ENCODE measurements at regions not wholly inside any gene's neighbourhood (a gene's known extent, or its start where the extent isn't known, plus 50 kb on each side); places are given as distances from the start of the nearest gene placed in this dataset.

DNA sequence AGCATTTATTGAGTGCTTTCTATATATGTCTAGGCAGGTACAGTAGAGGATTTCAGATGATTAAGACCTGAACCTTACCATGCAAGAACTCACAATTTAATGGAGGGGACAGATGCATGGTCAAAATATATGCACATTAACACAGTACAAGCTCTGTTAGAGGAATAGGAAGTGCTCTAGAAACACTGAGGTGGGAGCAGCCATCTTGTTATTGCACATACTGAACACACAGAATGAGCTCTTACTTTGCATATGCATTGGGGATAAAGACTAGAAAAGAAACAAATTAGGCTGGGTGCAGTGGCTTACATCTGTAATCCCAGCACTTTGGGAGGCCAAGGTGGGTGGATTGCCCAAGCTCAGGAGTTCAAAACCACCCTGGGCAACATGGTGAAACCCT, 438.3 kb downstream of the UTRN start:
- no peak for DNase-seq (ENCODE audit: low spot score)

DNA sequence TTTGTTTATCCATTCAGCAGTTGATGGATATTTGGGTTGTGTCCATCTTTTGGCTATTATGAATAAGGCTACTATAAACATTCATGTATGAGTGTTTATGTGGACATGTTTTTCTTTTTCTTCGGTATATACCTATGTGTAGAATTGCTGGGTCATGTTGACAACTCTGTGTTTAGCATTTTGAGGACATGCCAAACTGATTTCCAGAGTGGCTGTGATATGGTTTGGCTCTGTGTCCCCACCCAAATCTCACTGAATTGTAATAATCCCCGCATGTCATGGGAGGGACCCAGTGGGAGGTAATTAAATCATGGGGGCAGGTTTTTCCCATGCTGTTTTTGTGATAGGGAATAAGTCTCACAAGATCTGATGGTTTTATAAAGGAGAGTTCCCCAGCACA, 439.7 kb downstream of the UTRN start:
- no peak for DNase-seq (ENCODE audit: low spot score)

DNA sequence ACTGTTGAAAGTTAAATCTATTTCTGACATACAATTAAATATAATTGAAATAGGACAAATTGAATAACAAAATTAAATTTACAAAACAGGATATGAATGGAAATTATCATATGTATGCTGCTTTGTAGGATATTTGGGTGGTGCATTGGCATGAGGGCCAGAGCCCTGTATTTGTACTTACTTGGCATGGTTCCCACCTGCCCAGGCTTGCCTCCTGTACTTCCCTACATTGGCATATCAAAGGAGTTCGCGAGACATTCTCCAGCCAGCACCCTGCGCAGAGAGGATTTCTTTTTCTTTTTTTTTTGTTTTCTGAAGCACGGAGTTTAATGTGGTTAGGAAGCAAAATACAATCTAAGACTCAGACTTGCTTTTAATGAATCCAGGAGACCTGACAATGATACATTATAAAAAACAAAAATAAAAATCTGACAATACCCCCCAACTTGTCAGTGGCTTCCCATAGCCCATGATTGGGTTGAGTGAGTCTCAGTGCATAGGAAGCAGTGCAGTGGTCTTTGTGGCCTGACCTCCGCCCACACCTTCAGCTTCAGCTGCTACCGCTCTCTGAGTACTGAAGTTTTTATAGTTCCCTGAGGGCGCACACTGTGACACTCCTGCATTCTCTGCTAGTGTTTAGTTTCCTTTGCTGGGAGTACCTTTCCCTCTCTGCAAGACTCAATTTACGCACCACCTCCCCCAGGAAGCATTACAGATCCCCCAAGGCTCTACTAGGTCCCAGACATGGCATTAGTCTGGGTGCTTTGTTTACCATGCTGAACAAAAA, 440.8 kb downstream of the UTRN start:
- DNase-seq (ENCODE audit: low spot score): no peak

DNA sequence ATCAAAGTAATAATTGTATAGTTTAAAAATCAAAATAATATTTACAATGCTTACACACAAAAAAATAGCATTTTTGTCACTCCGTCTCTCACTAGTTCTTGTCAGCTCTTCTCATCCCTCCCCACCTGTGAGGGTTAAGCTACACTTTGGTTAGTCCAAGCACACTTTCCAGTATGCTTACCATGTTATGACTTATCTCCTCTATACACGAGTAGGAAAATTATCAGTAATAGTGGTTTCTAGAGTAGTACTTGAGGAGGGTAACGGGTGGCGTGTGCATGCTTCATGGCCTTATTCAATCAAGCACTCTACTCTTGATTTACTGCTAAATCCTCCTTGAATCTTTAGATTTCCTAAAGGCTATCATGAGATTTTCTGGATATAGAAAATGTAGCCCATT, 443.7 kb downstream of the UTRN start:
- DNase-seq (ENCODE audit: low spot score): no peak

DNA sequence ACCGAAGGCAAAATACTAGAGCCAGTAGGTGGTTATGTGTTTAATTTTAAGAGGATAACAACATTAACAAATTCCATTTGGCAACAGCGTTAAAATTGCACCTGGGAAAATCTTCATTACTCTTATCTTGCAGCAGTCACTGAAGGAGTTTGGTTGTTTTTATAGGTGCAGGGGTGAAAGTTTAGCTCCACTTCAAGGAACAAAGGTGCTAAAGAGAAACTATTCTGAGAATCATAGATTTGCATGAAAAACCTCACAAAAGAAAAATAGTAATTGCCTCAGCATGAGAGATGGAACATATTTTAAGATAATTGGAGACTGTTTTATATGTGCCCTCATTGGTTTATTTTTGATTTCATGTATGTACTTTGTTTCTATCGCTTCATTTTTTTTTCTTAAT, 444.4 kb downstream of the UTRN start:
- DNase-seq (ENCODE audit: low spot score): no peak

DNA sequence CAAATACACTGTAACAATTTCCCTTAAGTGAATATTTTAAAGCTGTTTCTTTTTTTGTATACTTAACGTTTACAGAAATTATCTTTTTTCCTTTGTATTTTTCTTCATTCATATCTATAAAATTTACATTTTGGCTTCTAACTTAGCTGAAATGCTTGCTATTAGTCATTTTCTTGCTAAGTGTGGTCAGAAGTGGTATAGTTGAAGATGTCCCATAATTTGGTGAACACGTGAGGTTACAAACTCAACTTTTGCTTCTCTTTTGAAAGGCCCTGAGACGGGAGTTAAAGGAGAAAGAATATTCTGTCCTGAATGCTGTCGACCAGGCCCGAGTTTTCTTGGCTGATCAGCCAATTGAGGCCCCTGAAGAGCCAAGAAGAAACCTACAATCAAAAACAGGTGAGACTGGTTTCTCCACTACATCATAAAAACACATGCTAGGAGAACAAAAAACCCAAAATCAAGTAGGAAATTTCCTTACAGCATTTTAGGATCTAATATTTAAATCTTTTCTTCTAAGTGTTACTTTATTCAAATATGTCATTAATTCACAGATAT, 445.0 kb downstream of the UTRN start:
- DNase-seq (ENCODE audit: low spot score): no peak

DNA sequence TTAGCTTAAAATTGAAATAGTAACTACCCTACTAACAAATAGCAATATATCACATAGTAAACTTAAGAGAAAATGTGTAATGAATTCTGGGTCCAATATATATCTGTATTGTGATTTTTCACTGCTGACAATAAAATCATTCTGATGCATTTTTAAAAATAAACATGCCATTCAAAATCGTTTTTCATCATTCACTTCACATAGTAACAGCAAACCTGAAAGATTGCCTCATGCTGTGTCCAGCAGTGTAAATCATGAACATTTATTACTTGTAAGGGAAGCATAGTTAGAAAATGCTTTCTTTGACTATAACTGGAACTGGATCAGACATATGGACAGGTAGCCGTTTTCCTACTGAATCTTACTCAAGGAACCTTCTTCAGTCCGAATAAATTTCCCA, 446.1 kb downstream of the UTRN start:
- DNase-seq (ENCODE audit: low spot score): no peak

DNA sequence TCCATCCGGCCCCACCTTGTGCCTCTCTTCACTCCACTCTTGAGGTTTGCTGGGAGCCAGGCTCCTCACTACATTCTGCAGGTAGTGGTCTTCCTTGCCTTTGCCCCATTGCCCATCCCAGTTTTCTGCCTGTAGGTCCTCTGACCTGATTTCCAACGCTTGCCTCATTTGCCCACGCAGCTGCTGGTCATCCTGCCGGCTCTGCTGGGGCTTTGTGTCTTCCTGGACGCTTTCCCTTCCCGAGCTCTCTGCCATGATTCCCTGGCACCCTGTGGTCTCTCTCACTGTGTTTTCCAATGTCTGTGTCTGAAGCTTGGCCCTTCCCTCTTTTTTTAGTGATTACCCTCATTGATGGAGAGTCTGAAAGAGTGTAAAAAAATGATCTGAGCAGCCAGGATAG, 451.6 kb downstream of the UTRN start:
- DNase-seq (ENCODE audit: low spot score): no peak

DNA sequence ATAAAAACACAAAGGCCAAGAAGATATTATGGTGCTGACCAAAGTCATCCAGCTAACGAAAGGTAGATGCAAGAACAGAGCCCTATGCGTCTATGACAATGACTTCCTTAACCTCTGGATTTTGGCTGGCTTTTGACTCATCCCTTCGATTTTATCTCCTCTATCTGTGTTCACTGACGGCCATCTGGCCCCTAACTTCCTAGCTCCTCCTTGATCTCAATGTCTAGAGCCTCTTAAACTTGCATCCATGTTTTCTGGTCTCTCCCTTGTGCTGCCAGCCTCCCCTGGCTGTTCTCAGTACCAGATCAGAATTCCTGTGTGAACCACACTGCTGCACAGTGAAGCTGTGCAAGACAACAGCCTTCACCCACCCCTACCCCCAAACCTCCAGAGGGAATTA, 452.9 kb downstream of the UTRN start:
- DNase-seq (ENCODE audit: low spot score): no peak

DNA sequence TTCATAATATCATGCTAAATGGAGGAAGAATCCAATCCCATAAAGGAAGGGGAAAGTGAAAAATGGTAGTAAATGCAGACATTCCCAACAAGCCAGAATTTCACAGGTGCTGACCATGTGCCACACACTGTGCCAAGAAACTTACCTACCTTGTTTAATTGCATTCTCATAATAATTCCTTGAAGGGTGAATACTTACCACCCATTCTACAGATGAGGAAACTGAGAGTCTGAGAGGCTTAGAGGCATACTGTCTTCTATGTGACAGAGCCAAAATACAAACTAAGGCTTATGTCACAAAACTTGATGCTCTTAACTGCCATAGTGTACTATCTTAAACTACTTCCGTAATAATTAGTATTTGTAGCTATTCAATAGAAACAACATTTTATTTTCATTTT, 454.7 kb downstream of the UTRN start:
- DNase-seq (ENCODE audit: low spot score): no peak

DNA sequence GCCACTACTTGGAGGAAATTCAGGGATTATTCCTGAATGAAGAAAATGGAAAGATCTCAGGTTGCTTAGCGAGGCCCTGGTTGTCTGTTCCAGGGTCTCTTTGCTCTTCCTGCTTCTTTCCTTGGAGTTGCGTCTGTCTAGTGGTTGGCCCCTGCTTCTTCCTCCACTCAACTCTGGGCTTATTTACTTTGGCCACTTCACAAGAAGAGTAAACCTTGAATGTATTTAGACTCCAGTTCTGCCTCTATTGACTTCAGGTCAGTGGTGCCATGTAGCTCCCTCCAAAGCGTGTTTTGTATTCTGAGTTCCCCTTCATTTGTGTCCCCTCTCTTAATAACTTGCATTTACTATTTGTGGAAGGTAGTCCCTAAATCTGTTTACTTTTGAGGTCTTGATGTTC, 456.5 kb downstream of the UTRN start:
- no peak for DNase-seq (ENCODE audit: low spot score)

DNA sequence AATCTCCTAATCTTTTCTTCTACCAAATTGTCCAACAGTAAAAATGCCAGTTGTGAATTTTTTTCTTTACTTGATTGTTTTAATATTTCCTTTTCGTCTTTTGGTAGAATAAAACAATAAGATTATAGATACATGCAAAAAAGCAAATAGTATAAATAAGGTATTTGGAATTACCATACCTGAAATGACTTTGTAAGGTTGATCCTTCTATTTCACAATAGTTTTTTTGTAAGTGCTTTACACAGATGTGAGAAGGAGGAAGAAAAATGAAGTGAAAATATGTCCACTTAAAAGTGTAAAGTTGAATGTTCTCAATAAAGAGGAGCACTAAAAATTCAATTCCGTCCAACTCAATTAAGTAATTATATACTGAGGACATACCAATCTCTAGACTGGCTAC, 457.6 kb downstream of the UTRN start:
- no peak for DNase-seq (ENCODE audit: low spot score)

DNA sequence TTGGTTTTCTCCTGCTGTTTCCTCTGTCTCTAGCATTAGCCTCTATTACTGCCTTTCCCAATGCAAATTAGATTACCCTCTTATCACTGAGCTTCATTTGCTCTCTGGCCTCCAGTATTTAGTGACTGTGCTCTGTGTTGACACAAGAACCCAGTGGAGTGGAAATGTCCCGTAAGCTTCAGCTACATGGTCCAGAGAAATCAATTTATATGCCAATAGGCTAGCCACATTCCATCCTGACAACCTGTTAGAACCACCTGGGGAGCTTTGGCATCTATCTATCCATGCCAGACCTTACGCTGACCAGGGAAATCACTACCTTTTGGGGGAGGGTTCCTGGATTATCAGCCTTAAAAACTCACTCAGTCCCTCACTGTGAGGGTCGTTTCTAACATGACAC, 459.6 kb downstream of the UTRN start:
- DNase-seq (ENCODE audit: low spot score): no peak

DNA sequence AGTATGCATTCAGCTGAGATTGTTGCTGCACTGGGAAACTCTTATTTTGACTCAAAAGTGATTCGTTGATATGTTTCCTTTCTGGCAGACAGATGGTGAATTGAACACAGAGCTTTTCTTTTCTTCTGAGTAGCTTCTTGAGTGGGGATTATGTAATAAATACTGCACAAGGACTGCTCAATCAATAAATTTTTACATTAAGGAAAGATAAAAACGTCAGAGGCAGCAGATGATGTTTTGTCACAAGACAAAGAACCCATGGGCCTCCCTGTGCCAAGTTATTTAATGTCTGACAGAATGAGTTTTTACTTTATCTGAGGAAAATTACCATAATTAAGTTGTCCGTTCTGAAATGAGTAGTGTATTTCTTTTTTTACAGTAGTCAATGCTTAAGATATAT, 460.3 kb downstream of the UTRN start:
- DNase-seq (ENCODE audit: low spot score): no peak

DNA sequence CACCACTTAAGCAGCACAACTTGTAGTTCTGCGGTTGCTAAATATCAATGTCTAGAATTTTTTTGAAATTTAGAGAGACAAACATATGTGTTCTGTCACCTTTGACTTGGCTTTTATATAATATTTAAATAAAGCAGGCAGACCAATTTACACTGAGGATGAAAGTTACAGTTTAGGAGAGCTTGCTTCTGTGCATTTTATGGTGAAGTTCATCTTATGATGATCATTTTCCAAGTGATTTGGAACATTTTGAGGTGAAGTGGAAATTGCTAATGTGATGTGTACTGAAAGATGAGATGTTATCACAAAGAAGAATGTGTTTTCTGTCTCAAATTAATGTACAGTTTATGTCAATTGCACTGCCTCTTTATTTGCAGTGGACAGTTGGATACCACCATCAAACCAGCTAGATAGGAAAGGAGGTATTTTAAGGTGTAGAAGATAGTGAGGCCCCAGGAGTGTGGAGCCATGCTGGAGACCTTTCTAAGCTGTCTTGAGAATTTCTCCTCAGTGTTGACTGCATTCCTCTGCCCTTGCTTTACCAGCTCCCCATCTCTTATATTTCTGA, 461.9 kb downstream of the UTRN start:
- DNase-seq (ENCODE audit: low spot score): no peak

DNA sequence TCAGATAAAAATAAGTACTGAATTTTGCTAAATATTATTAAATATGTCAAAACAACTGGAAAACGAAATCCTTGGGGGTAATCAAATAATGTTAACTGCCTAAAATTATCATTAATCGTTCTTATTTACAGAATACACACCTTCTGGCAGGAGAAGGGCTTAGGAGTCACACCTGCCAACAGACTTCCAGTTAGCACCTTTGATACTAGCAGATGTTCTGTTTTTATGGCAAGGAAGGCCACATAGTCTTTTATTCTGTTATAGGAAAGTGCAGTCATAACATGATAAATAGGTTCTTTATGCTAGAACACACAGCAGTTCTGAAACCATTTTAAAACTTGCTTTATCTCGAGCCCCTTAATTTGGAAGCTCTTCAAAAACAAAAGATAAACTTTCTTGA, 464.1 kb downstream of the UTRN start:
- DNase-seq (ENCODE audit: low spot score): no peak

DNA sequence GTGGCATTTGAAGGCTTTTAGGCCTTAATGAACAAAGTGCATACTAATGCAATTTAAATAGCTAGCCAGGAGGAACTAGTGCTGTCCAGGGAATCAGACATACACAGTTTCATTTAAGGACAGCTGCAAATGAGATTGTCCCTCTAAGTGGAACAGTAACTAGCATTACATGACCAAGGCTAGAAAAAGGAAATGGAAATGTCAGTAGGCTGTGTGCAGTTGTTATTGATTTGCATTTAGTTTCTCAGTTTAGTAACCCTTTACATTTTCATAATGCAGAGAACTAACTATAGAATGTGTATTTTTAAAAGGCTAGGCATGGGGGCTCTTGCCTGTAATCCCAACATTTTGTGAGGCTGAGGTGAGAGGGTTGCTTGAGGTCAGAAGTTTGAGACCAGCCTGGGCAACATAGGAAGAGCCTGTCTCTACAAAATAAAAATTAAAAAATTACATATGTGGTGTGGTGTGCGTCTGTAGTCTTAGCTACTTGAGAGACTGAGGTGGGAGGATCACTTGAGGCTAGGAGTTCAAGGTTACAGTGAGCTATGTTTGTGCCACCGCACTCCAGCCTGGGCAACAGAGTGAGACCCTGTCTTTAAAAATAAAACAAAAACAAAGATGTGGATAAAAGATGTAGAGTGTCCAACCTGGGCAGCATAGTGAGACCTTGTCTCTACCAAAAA, 468.0 kb downstream of the UTRN start:
- no peak for DNase-seq (ENCODE audit: low spot score)

DNA sequence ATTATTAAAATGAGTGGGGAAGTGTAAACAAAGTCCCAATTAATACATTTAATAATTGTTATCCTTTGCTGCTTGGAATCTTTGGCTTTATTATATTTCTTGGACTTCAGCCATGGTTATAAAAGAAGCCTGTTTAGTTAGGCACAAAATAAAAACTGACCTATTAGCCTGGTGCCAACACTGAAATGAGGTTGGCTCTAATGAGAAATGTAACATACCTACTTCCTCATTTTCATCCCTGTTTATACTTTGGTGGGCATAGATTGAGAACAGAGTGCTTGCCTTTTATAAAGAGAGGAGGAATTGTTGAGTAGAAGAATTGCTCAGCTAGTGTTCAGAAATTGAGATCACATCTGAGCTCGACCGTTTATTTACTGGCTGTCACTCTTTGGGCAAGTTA, 471.3 kb downstream of the UTRN start:
- no peak for DNase-seq (ENCODE audit: low spot score)

DNA sequence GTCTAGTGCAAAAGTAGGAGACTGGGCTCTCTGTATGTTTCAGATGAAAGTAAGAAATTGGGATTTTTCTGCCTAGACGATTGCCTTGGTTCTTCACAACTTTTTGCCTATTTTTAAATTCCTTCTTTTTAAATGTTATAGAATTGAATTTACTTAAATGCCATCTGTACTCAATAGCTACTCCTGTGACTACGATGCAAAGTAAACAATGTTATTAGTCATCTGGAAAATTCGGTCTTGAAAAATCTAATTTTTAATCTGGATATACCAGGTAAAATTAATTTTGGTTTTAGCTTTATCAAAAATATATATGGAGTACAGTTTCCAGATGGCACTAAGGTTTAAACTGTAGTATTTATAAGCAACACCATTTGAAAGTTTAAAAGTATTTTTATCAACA, 472.2 kb downstream of the UTRN start:
- DNase-seq (ENCODE audit: low spot score): no peak

DNA sequence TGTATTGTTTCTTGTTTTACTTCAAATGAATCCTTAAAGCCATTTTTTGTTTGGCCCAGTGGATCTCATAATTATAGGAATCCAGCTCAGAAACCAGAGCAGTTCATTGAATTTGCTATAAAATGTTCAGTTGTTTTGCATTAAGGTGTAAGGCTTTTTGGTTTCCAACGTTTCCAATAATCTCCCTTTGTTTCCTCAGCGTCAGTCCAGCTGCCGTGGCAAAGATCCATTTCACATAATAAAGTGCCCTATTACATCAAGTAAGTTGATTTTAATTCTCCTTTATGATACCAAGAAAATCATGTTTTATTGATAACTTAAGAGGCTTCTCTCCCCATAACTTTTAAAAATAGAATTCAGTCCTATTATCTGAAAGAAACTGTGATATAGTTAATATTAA, 472.6 kb downstream of the UTRN start:
- DNase-seq (ENCODE audit: low spot score): no peak

DNA sequence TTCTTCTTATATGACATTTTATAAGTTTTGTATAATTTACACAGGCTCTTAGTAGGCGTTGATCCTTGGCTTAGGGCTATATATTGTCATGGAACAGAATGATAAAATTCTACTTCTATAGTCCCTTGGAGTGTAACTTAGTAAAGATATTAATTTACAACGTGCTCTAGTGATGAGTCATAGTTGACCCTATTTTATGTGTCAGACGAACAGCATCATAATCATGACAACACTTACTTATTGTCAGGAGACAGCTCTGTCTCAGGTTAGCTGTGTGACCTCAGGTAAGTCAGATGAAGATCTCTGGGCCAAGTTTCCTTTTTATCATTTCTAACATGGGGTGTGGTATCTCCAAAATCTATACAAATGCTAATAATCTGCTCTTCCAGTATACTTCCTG, 473.5 kb downstream of the UTRN start:
- DNase-seq (ENCODE audit: low spot score): no peak

DNA sequence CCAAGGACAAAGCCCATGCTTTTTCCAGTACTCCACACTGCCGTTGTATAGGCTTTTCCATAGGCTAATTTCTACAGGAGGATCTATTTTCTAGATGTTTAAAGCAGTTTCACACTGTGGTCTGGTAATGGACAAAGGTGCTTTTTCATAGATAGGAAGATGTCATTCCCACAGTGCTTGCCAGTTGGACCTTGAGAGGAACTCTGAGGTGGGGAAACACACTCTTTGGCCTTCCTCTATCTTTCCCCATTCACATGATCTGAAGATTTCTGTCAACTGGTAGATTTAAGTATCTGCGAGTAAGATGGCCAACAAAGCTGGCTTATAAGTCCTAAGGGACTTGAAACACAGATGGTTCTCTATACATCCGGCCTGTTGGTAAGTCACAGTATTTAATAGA, 477.3 kb downstream of the UTRN start:
- DNase-seq (ENCODE audit: low spot score): no peak

DNA sequence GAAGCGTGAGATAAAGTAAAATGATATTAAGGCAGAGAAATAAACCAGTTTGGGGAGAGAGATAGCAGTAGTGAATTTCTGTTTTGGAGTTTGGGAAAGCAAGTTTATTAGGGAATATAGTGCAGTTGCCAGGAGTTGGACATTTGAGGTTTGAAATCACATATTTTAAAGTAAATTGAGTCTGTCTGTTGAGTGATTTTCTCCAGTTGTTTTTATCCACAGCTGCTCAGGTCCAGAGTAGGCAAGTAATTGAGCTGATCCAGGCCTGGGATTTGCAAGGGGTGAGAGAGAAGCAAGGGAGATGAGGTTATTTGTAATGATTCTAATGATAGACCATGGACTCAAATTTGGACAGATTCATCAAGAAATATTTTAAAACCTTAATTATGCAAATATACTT, 481.9 kb downstream of the UTRN start:
- no peak for DNase-seq (ENCODE audit: low spot score)
